NCI-H460 (cell line): ENCODE measurements at regions not wholly inside any gene's neighbourhood (a gene's known extent, or its start where the extent isn't known, plus 50 kb on each side); places are given as distances from the start of the nearest gene placed in this dataset.

ENCODE experiments used
- DNase-seq: peaks from one replicate; pipeline ENCODE4 v3.0.0-alpha.2; 2016; ENCODE audit warnings: low read depth; ENCODE audit errors: extremely low read depth

- no peak for DNase-seq
Measured at GRCh38 chr18:37694516-37694915, 128.9 kb upstream of the CELF4 start.

- DNase-seq, result no peak
Measured at GRCh38 chr18:37691162-37691561, 125.6 kb upstream of the CELF4 start.

GRCh38 chr18:37689841-37690240 is 124.2 kb upstream of the CELF4 start:
- DNase-seq, result no peak

- no peak for DNase-seq
Measured at GRCh38 chr18:37684590-37684989, 119.0 kb upstream of the CELF4 start.

- DNase-seq, result no peak
Measured at GRCh38 chr18:37684183-37684582, 118.6 kb upstream of the CELF4 start.

- DNase-seq, result no peak
Measured at GRCh38 chr18:37680911-37681310, 115.3 kb upstream of the CELF4 start.

GRCh38 chr18:37676276-37676675 is 110.7 kb upstream of the CELF4 start:
- no peak for DNase-seq

GRCh38 chr18:37675699-37676098 is 110.1 kb upstream of the CELF4 start:
- no peak for DNase-seq

GRCh38 chr18:37674570-37674969 is 109.0 kb upstream of the CELF4 start:
- no peak for DNase-seq

- no peak for DNase-seq
Measured at GRCh38 chr18:37673671-37674070, 108.1 kb upstream of the CELF4 start.

GRCh38 chr18:37672932-37673595 is 107.5 kb upstream of the CELF4 start:
- DNase-seq, result no peak

- DNase-seq, result no peak
Measured at GRCh38 chr18:37672001-37672400, 106.4 kb upstream of the CELF4 start.

- no peak for DNase-seq
Measured at GRCh38 chr18:37671530-37671929, 105.9 kb upstream of the CELF4 start.

- DNase-seq, result no peak
Measured at GRCh38 chr18:37671119-37671518, 105.5 kb upstream of the CELF4 start.

GRCh38 chr18:37669991-37670534 is 104.5 kb upstream of the CELF4 start:
- DNase-seq, result no peak

GRCh38 chr18:37668971-37669747 is 103.6 kb upstream of the CELF4 start:
- DNase-seq, result no peak

- no peak for DNase-seq
Measured at GRCh38 chr18:37667836-37668235, 102.2 kb upstream of the CELF4 start.

- DNase-seq, result no peak
Measured at GRCh38 chr18:37666991-37667390, 101.4 kb upstream of the CELF4 start.

GRCh38 chr18:37666451-37666850 is 100.9 kb upstream of the CELF4 start:
- no peak for DNase-seq

GRCh38 chr18:37665346-37665745 is 99.7 kb upstream of the CELF4 start:
- no peak for DNase-seq

GRCh38 chr18:37663446-37663845 is 97.8 kb upstream of the CELF4 start:
- DNase-seq, result no peak
